NB4 (cell line): ENCODE measurements at regions not wholly inside any gene's neighbourhood (a gene's known extent, or its start where the extent isn't known, plus 50 kb on each side); places are given as distances from the start of the nearest gene placed in this dataset.

ENCODE experiments used
- CTCF ChIP-seq: IDR thresholded peaks from one replicate; pipeline ENCODE4 v1.5.1; 2012; ENCODE audit warnings: low read depth, low read length
- MAX ChIP-seq: IDR thresholded peaks from 2 replicates; pipeline ENCODE4 v1.6.1; 2011; ENCODE audit warnings: low read depth, low read length
- MYC ChIP-seq: IDR thresholded peaks from 2 replicates; pipeline ENCODE4 v1.6.1; 2011; ENCODE audit warnings: low read depth, low read length
- POLR2A ChIP-seq: IDR thresholded peaks from 2 replicates; pipeline ENCODE4 v1.6.1; 2011; ENCODE audit warnings: mild to moderate bottlenecking; ENCODE audit not compliant: insufficient read length; ENCODE audit errors: extremely low read depth

GRCh38 chr16:85181739-85182129 lies 69.5 kb upstream of the CIBAR2 start:
- TF ChIP-seq CTCF (no peak), POLR2A (no peak), MAX (no peak), MYC (no peak)
